ENCODE measurements at regions not wholly inside any gene's neighbourhood (a gene's known extent, or its start where the extent isn't known, plus 50 kb on each side); places are given as distances from the start of the nearest gene placed in this dataset.

GRCh38 chr7:67535241-67535989, 538.8 kb downstream of the TYW1 start:
- Histone ChIP-seq H2BK20ac (ENCODE audit: low read length) (no peak overlapping the region), H3K27ac (ENCODE audit: low read depth, low read length) (no peak overlapping the region), H2BK120ac (replicated peaks; ENCODE audit: low read depth, low read length) (no peak overlapping the region), H2AK5ac (ENCODE audit: low read depth, low read length) (no peak overlapping the region), H3K23me2 (ENCODE audit: low read depth, low read length) (no peaks in the 10 kb centered on the region; the same call in 1 of the 2 replicates), H3K79me2 (ENCODE audit: control insufficient read depth in 1 of 2, insufficient read depth in 2 of 2, low read length in 2 of 2) (no peaks in the 10 kb centered on the region), H3K4me3 (ENCODE audit: extremely low read depth in 1 of 4, insufficient read depth in 2 of 4, low read depth in 3 of 4, low read length in 4 of 4) (no peak overlapping the region), H3K4me1 (replicated peaks in 1 of 4; ENCODE audit: control insufficient read depth in 3 of 4, insufficient read depth in 4 of 4, low read length in 3 of 4) (no peaks in the 10 kb centered on the region), H3K56ac (replicated peaks; ENCODE audit: insufficient read length, low read depth, low read length) (no peak overlapping the region), H3K9ac (replicated peaks in 1 of 4; ENCODE audit: extremely low read depth in 1 of 4, low read depth in 3 of 4, low read length in 3 of 4) (no peak overlapping the region), H3K27me3 (replicated peaks in 1 of 4; ENCODE audit: control insufficient read depth in 3 of 4, extremely low read depth in 1 of 4, insufficient read depth in 3 of 4, low read length in 3 of 4) (no peaks in the 10 kb centered on the region), H3K14ac (ENCODE audit: insufficient read length) (no peak overlapping the region), H3K18ac (ENCODE audit: extremely low read depth, low read length) (no peak overlapping the region), H4K8ac (ENCODE audit: extremely low read depth, insufficient read depth, low read length) (no peak overlapping the region), H2BK15ac (ENCODE audit: low read length) (no peak overlapping the region), H3K36me3 (ENCODE audit: control insufficient read depth in 2 of 4, insufficient read depth in 4 of 4, low read length in 3 of 4) (no peaks in the 10 kb centered on the region), H3K4ac (replicated peaks; ENCODE audit: insufficient read length, low read depth, low read length) (no peak overlapping the region), H4K91ac (replicated peaks; ENCODE audit: insufficient read length, low read length) (no peak overlapping the region), H3K9me3 (ENCODE audit: insufficient read depth in 2 of 2, low read depth in 1 of 2, low read length in 1 of 2) (no peaks in the 10 kb centered on the region; a peak in 1 of 4 replicates), H3K79me1 (ENCODE audit: low read depth, low read length) (no peaks in the 10 kb centered on the region), H2AFZ (ENCODE audit: low read length) (no peak overlapping the region), H3K4me2 (ENCODE audit: insufficient read depth in 1 of 2, low read depth in 2 of 2, low read length in 2 of 2) (no peak overlapping the region), H4K5ac (ENCODE audit: insufficient read length, low read depth, low read length) (no peak overlapping the region), H4K20me1 (replicated peaks in 1 of 2; ENCODE audit: control insufficient read depth in 1 of 2, insufficient read depth in 2 of 2, low read length in 2 of 2) (no peaks in the 10 kb centered on the region), H2BK5ac (ENCODE audit: low read depth, low read length) (no peak overlapping the region), H3K23ac (ENCODE audit: insufficient read length) (no peak overlapping the region), H2BK12ac (ENCODE audit: low read depth, low read length) (no peak overlapping the region)
- ChIA-PET CTCF (ENCODE audit: partially characterized antibody) (interaction anchor here (0.6 kb wide), 2 partner anchors 10 to 465 kb away, joined by 3 read pairs; no protein-coding TSS in a partner anchor), POLR2A (ENCODE audit: partially characterized antibody) (no interaction called here)
- DNase-seq (ENCODE audit: low read depth in 1 of 2, low spot score in 2 of 2) = no peak
- FAIRE-seq = no peak
- 96% methylated on average over 8 of the region's 8 CpGs; no CpG with 5 or more reads in 1 of the 2 experiments for WGBS, 2 experiments (ENCODE audit: extremely low coverage in 1 of 2, insufficient coverage in 1 of 2, insufficient read length in 1 of 2, insufficient replicate concordance in 2 of 2, low coverage in 1 of 2, low lambda C conversion rate in 2 of 2, missing lambda C conversion rate in 1 of 2)
- TF ChIP-seq MAX (IDR thresholded peaks at IDR 0.05) (no peak), SP1 (IDR thresholded peaks at IDR 0.05; ENCODE audit: low read depth, low read length) (no peak), SIN3A (conservative IDR thresholded peaks at IDR 0.05 in 1 of 2, IDR thresholded peaks at IDR 0.05 in 1 of 2; ENCODE audit: low read depth in 1 of 2, low read length in 2 of 2) (no peak), SRF (IDR thresholded peaks at IDR 0.05; ENCODE audit: low read depth, low read length) (no peak), CREB1 (IDR thresholded peaks at IDR 0.05) (no peak)

Measured in H1 (cell line).